DND-41 (cell line): ENCODE measurements at regions not wholly inside any gene's neighbourhood (a gene's known extent, or its start where the extent isn't known, plus 50 kb on each side); places are given as distances from the start of the nearest gene placed in this dataset.

ENCODE experiments used
- EZH2 ChIP-seq: IDR thresholded peaks from 3 replicates; pipeline ENCODE4 v1.6.1; 2012; ENCODE audit warnings: borderline replicate concordance, low read depth, mild to moderate bottlenecking, moderate library complexity, low read length, inconsistent platforms; ENCODE audit not compliant: severe bottlenecking
- TF ChIP-seq, protein P1 (sequence below): IDR thresholded peaks from 2 replicates; pipeline ENCODE4 v1.5.1; 2012; ENCODE audit warnings: borderline replicate concordance, low read length, moderate library complexity, mild to moderate bottlenecking; ENCODE audit not compliant: poor library complexity, severe bottlenecking; ENCODE audit errors: extremely low read depth

DNA sequence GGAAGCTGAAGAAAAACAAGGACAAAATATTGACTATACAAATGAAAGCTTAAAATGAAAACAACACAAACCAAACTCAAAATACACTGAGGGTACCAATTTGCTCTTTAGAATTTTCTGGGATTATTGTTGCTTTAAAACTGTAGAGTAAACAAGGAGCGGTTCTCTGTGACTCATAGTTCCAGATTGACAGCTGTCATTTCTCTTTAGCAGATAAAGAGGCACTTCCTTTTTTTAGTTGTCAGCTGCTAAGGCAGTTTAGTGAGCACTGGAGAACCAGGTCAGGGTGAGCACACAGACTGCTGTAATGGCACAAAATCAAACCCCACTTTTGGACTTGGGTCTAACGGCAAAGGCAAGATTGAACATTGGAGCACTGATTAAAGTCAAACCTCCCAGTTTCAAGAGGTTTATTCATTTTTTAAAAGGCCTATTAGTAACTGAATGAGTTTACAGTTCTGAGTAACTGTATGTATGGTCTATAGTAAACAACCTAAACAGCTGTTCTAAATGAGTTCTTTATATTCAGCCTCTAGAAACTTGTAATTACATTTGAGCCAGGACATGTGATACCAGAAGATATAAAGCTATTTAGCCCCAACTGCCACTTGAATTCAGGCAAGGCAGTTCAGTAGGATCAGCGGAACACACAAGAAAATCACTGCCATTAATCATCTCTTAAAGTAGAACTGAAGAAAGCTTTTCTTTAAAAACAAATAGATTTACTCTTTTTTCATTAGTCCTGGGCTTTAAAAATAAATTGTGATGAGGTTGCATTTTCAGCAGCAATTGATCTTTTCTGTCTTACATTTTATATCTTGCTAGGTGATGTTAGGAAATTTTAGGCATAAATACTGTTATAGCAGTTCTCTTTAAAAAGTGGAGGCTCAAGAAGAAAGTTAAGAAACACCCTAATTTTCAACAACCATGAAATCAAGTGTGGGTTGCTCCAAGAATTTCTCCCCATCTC lies 71.7 kb upstream of the PRICKLE1 start:
- TF ChIP-seq, protein P1, sequence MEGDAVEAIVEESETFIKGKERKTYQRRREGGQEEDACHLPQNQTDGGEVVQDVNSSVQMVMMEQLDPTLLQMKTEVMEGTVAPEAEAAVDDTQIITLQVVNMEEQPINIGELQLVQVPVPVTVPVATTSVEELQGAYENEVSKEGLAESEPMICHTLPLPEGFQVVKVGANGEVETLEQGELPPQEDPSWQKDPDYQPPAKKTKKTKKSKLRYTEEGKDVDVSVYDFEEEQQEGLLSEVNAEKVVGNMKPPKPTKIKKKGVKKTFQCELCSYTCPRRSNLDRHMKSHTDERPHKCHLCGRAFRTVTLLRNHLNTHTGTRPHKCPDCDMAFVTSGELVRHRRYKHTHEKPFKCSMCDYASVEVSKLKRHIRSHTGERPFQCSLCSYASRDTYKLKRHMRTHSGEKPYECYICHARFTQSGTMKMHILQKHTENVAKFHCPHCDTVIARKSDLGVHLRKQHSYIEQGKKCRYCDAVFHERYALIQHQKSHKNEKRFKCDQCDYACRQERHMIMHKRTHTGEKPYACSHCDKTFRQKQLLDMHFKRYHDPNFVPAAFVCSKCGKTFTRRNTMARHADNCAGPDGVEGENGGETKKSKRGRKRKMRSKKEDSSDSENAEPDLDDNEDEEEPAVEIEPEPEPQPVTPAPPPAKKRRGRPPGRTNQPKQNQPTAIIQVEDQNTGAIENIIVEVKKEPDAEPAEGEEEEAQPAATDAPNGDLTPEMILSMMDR, result no peak
- no peak for TF ChIP-seq EZH2
